ENCODE measurements at regions not wholly inside any gene's neighbourhood (a gene's known extent, or its start where the extent isn't known, plus 50 kb on each side); places are given as distances from the start of the nearest gene placed in this dataset.
"Not testable (repeated sequence)": the region's sequence is repeated elsewhere in the genome, so short reads cannot be mapped to it uniquely, and the experiment has no call there.

- DNase-seq: no peak
- Mint-ChIP-seq H3K4me1 (ENCODE audit: low read depth, unreplicated experiment) (no peaks in the 10 kb centered on the region), H3K9me3 (ENCODE audit: unreplicated experiment) (no peaks in the 10 kb centered on the region), H3K4me3 (ENCODE audit: unreplicated experiment) (no peak overlapping the region), H3K36me3 (ENCODE audit: unreplicated experiment) (no peaks in the 10 kb centered on the region), H3K27ac (ENCODE audit: unreplicated experiment) (no peak overlapping the region), H3K27me3 (ENCODE audit: unreplicated experiment) (no peaks in the 10 kb centered on the region)
- TF ChIP-seq CTCF (IDR thresholded peaks at IDR 0.05; ENCODE audit: partially characterized antibody, unreplicated experiment): no peak
Observed at GRCh38 chr7:136274636-136275345, 297.6 kb upstream of the MTPN start.

- TF ChIP-seq CTCF (IDR thresholded peaks at IDR 0.05; ENCODE audit: partially characterized antibody, unreplicated experiment): no peak
- Mint-ChIP-seq H3K4me1 (ENCODE audit: low read depth, unreplicated experiment) (no peaks in the 10 kb centered on the region), H3K27me3 (ENCODE audit: unreplicated experiment) (no peaks in the 10 kb centered on the region), H3K4me3 (ENCODE audit: unreplicated experiment) (no peak overlapping the region), H3K9me3 (ENCODE audit: unreplicated experiment) (peaks cover 3% of the 10 kb centered on the region), H3K36me3 (ENCODE audit: unreplicated experiment) (peaks cover 9% of the 10 kb centered on the region), H3K27ac (ENCODE audit: unreplicated experiment) (no peak overlapping the region)
- no peak for DNase-seq
Observed at GRCh38 chr7:136272934-136273333, 295.8 kb upstream of the MTPN start.

GRCh38 chr7:136267822-136268221, 290.7 kb upstream of the MTPN start:
- Mint-ChIP-seq H3K4me1 (ENCODE audit: low read depth, unreplicated experiment) (no peaks in the 10 kb centered on the region), H3K9me3 (ENCODE audit: unreplicated experiment) (peaks cover 6% of the 10 kb centered on the region), H3K36me3 (ENCODE audit: unreplicated experiment) (peaks cover 20% of the 10 kb centered on the region), H3K27me3 (ENCODE audit: unreplicated experiment) (peaks cover 2% of the 10 kb centered on the region), H3K27ac (ENCODE audit: unreplicated experiment) (no peak overlapping the region), H3K4me3 (ENCODE audit: unreplicated experiment) (no peak overlapping the region)
- no peak for TF ChIP-seq CTCF (IDR thresholded peaks at IDR 0.05; ENCODE audit: partially characterized antibody, unreplicated experiment)
- DNase-seq: no peak

DNA sequence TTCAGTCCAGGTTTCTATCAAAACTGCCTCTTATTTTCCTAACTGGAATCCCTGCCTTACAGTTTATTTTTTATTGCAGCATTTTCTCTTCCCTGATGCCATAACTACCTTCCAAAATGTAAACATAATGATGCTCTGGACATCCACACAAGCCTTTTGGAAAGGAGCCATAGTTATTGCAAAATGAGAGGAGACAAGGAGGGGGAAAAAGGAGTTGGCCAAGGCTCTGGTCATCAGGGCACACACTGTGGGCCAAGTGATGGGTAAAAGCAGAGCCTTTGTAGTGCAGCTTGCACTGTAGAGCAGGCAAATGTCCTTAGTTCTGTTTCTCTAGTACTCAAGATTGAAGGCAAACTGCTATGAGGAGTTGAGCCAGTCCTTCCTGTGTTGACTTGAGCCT, 289.3 kb upstream of the MTPN start:
- peaks cover 6% of the 10 kb centered on the region for H3K9me3 Mint-ChIP-seq (ENCODE audit: unreplicated experiment)
- peaks cover 2% of the 10 kb centered on the region for H3K27me3 Mint-ChIP-seq (ENCODE audit: unreplicated experiment)
- DNase-seq: no peak
- peaks cover 25% of the 10 kb centered on the region for H3K36me3 Mint-ChIP-seq (ENCODE audit: unreplicated experiment)
- no peak for TF ChIP-seq CTCF (IDR thresholded peaks at IDR 0.05; ENCODE audit: partially characterized antibody, unreplicated experiment)
- no peak overlapping the region for H3K27ac Mint-ChIP-seq (ENCODE audit: unreplicated experiment)
- no peak overlapping the region for H3K4me3 Mint-ChIP-seq (ENCODE audit: unreplicated experiment)
- H3K4me1 Mint-ChIP-seq (ENCODE audit: low read depth, unreplicated experiment): no peaks in the 10 kb centered on the region

- peaks cover 38% of the 10 kb centered on the region for H3K36me3 Mint-ChIP-seq (ENCODE audit: unreplicated experiment)
- DNase-seq: not testable (repeated sequence)
Observed at GRCh38 chr7:136264304-136264703, 287.1 kb upstream of the MTPN start.

DNA sequence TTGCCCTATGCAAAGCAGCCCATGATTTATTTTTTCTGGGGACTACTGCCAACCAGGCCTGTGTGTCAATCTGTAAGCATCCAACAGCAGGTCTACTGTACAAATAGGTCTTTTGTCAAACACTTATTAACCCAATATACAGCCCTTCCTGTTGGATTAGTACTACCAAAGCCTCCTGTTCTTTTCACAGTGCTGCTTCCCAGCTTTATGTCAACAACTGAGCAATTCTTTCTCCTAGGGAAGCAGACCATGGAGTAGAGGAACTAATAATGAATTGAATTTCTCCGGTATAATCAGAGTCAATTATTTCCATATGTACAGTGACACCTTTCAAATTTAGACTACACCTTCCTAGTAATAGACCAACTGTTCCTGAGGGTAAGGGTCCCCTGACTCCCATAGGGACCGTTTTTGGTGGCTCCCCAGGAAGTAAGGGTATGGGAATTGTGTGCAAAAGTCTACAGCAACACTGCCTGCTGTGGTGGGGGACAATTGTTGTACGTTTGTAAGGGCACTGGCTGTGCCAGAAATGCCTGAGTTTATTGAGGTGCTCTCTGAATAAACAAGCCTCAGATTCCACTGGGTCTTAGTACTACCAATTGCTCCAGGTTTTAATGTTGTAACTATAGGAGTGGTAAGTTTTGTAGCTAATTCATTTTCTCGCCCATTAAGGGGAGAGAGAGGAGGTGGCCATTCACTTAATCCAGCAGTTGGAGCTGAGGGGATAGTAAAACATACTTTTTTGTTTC, 286.1 kb upstream of the MTPN start:
- H3K4me1 Mint-ChIP-seq (ENCODE audit: low read depth, unreplicated experiment); H3K27me3 Mint-ChIP-seq (ENCODE audit: unreplicated experiment); H3K9me3 Mint-ChIP-seq (ENCODE audit: unreplicated experiment); H3K27ac Mint-ChIP-seq (ENCODE audit: unreplicated experiment); H3K4me3 Mint-ChIP-seq (ENCODE audit: unreplicated experiment); DNase-seq: not testable (repeated sequence)
- H3K36me3 Mint-ChIP-seq (ENCODE audit: unreplicated experiment): peaks cover 32% of the 10 kb centered on the region

More at GRCh38 chr7:136264304-136264703, 287.1 kb upstream of the MTPN start:
- not testable (repeated sequence) for H3K27ac Mint-ChIP-seq (ENCODE audit: unreplicated experiment); H3K4me1 Mint-ChIP-seq (ENCODE audit: low read depth, unreplicated experiment); H3K4me3 Mint-ChIP-seq (ENCODE audit: unreplicated experiment); H3K27me3 Mint-ChIP-seq (ENCODE audit: unreplicated experiment)
- H3K9me3 Mint-ChIP-seq (ENCODE audit: unreplicated experiment): peaks cover 10% of the 10 kb centered on the region

GRCh38 chr7:136260591-136260990, 283.4 kb upstream of the MTPN start:
- not testable (repeated sequence) for H3K4me3 Mint-ChIP-seq (ENCODE audit: unreplicated experiment)

More at GRCh38 chr7:136260591-136260990, 283.4 kb upstream of the MTPN start:
- not testable (repeated sequence) for H3K9me3 Mint-ChIP-seq (ENCODE audit: unreplicated experiment); H3K27ac Mint-ChIP-seq (ENCODE audit: unreplicated experiment); DNase-seq; H3K4me1 Mint-ChIP-seq (ENCODE audit: low read depth, unreplicated experiment); H3K27me3 Mint-ChIP-seq (ENCODE audit: unreplicated experiment)
- peaks cover 27% of the 10 kb centered on the region for H3K36me3 Mint-ChIP-seq (ENCODE audit: unreplicated experiment)

Data from glutamatergic neuron (in vitro differentiated cells).